RPMI7951 (cell line): ENCODE measurements at regions not wholly inside any gene's neighbourhood (a gene's known extent, or its start where the extent isn't known, plus 50 kb on each side); places are given as distances from the start of the nearest gene placed in this dataset.

Source experiments
- DNase-seq: peaks from one replicate; pipeline ENCODE4 v3.0.0-alpha.2; 2012; ENCODE audit warnings: low read depth

DNA sequence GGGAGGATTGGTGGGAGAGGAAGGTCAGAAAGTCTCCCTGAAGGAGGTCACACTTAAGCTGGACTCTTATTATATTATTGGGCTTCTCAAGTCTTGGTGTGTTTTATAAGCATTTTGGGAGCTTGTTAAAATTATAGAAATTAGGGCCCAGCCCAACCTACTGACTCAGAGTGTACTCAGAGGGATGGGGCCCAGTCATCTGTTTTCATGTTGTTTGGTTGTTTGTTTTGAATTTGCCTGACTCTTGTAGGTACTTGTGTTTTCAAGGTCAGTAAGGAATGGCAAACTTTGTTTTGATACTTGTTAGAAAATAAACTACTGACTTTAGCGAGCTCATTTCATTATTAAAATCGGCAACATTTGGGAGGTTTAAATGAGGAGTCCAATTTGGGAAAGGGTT, 152.0 kb downstream of the INSIG2 start:
- DNase-seq, result no peak

DNA sequence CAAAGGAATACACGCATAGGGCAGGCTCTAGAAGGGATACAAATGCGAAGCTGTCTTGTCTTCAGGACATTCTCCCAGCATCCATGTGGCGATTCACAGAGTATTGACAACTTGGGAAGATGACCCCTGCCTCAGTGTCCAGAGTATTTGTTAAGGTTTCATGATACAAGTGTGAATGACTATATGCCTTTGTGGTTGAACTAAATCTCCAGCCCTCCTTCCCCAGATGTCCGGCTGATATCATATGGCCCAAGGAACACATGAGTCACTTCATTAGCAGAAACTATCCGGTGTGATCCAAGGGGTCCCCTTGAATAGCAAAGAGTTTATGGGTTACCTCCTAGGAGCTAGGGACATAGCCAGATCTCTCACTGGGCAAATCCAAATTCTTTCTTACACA, 151.0 kb downstream of the INSIG2 start:
- DNase-seq, result peak; percentile 34

DNA sequence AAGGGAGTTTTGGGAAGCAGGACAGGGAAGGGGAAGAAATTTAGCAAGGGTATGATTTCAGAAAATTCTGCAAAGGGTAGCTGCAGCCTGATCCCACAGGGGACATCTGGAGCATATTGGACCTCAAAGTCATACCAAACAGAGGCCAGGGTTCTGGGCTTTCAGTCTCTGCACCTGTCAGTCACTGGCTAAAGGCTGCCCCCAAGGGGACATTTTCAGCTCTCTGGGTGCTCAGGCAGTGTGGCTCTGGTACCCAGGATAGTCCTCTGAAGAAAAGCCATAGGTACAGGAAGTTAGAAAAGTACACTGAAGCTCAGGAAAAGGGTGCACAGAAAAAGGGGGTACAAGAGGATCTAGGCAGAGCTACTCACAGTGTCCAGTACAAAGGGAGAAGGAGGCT, 149.2 kb downstream of the INSIG2 start:
- DNase-seq, result no peak

DNA sequence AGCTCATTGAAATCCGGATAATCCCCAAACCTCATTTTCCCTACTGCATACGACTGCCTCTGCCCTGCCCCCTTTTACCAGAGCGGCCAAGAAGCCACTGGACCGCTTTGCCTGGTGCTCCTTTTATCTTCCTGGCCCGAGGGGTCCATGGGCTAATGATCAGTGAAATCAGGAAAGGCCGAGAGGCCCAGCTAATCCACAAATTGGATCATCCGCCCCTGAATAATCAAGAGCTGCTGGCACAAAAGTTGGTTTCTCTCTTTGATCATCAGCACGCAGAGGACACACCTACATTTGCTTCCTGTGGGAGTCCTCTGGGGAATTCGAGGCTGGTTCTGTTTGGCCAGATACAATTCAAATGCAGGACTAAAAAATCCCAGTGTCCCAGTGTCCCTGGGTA, 144.5 kb downstream of the INSIG2 start:
- DNase-seq, result no peak

DNA sequence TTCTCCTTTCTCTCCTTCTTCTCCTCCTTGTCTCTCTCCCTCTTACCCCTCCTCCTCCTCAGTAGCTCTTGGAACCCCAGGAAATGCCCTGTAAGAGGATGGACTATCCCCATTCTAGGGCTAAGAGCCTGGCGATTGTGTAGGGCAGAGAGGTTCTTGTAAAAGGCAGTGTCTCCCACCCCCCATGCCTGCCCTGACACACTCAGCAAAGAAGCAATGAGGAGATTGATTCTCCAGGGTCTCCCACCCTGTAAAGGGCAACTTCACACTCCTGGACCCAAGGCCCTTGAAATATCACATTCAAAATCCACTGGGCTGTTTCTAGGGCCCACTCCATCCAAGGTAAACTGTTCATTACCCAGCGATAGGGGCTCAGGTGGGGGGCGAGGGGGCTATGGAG, 144.1 kb downstream of the INSIG2 start:
- DNase-seq, result no peak

DNA sequence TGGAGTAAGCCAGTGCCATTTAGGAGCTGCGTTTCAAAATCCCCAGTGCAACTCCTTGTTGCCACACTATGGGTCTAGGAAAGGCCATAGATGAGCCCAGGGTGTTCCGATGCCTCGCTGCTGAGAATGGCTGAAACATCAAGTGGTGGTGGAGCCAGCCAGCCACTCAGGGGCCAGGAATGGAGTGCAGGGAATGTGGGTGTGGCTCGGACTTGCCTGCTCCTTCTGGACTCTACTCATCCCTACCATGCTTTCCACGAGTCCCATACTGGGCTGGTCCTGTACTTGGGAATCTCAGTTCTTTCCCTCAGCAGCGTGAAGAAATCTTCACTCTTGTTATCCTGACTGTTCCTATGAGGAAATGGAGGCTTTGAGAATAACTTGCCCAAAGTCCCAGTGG, 143.5 kb downstream of the INSIG2 start:
- DNase-seq, result no peak

DNA sequence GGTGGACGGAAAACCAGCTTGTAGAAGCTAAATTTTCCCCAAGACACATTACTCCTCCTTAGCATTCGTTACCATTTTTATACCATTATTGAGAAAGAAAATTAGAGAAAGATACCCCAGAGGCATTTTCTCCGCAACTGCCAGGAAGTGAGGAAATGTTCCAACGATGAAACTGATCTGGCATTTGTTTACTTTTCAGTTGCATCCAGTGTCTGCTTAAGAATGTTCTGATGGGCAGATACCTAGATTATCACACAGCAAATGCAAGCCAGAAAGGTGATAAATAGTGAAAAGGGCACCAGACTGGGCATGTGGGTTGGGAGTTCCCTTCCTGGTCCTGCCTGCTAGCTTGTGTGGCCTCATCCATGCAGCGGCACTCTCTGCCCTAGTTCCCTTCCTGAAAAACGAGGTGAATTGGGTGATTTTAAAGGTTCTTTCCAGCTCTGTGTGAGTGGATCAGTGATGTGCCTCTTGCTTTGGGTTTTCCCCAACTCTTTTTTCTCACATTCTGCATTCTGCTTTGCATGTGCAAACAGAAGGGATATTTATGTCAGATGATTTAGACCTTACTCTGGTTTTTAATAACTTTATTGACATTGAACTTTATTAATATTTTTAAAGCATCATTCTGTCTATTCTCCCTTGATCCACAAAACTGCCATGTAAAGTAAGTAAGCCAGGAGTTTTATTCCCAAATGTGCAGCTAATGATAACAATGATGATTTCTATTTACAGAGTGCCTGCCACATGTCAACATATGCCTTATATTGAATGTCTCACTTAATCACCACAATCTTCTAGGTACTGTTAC, 139.6 kb downstream of the INSIG2 start:
- DNase-seq, result peak; percentile 23

DNA sequence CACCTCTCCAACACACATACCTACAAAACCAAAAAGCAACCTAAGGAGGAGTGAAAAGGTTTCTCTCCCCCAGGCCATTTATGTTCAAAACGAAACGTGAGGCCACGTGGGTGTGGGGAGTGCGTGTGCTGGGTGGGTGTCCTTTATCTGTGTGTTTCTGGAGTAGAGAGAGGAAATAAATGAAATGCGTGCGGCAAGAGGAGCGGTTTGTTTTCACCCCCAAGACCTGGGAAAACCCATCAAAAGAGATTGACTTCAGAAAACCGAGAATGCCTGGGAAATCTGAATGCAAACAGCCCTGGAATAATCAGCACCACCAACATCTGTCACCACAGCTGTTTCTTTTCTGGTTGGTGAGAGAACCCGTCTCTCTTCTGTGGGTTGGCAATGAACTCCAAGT, 137.4 kb downstream of the INSIG2 start:
- no peak for DNase-seq

DNA sequence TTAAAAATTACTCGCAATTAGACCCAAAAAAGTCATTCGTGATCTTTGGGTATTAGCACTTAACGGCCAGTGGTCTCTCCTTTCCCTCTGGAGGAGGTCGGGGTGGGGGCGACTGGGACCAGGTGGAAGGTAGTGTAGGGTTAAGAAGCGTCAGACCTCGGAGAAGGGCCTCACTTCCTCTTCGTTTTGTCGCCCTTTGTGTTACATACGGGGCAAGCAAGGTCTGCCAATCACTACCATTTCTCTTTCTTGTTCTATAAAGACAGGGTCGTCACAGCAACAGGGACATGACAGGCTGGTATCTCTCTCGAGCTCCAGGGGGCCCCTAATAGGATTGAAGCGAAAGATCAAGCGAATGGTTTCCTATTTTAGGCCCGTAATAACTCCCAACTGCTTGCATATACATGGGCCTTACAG, 136.6 kb downstream of the INSIG2 start:
- no peak for DNase-seq

DNA sequence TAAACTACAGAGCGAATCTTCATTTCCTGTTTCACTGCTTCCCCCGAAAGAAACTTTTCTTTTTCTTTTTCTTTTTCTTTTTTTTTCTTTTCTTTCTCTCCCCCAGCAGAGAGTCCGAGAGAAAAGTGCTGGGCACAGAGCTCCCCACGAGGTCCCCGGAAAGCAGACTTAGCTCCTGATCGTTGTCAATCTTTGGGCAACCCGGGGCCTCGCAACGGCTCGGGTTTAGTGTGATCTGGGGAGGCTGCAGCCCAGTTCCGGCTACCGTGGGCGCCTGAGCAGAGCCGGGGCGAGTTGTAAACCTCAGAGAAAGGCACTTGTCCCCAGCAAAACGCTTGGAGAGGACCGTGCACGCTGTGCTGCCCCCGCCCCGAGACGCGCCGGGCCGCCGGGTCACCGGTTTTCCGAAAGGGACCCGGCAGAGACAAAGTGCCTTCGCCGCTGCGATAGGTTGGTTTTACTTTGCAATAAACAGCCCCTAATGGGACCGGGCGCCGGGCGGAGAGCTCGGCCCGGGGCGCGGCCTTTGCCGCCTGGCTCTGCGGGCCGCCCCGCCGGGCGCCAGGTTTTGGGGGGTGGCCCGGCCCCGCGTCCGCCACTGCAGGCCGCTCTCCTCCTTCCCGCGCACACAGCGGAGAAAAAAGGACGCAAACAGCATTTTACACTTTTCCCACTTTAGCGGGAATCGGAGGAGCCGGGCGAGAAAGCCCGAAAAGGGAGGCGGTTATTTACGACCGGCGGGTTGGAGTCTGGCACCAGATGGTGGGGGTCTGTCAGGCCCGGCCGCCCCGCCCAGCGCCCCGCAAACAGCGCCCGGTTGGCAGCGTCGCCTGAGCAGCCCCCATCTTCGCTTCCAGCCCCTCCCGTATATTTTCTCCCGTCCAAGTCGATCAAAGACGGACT, 136.0 kb downstream of the INSIG2 start:
- peak; percentile 20 for DNase-seq

DNA sequence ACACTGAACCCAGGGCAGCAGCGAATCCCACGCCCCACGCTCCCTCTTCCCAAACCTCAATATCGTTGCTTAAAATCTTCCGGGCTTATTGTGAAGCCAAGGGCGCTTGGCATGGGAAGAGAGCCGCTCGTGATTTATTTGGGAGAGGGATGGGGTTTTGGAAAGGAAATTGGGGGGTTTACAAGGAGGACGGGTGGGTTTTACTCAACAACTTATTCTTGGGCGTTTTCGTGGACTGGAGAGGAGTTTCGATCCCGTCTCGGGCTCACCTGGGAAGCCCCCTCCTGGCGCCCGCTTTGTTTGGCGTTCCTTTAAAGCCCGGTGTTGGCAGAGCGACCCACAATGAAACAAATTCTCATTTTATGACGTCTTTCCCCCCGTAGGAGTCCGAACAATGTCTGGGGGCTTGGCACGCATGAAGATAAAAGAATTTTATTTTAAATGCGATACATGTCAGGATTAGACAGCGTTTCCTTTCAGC, 135.3 kb downstream of the INSIG2 start:
- DNase-seq, result no peak

DNA sequence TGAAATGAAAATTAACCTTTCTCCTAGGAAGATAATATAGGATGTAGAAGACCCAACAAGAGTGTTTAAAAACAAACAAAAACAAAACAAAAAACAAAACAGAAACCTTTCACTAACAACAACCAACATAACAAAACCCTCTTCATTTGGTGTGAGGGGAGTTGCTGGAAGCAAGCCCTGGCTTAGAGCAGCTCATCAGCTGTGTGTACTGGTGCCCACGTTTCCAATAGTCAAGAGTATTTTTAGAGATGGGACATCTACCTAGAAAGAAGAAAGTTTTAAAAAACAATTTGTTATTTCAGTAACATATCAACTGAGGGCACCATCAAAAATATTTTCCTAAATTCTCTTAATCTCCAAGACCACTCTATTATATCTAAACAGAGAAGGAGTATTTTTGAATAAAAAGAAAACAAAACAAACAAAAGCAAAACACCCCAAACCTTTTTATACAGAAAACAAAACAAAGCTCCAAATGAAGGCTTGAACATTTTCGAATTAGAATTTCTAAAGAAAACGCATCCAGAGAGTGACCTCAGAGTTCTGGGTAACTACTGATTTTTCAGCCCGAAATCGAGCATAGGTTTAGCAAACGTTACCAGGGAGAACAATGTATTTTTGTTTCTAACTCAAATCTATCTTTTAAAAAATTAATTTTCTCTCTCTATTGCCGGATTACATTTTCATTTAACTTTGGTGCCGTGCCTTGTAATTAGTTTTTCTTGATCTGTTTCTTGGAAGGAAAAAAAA, 134.6 kb downstream of the INSIG2 start:
- DNase-seq, result no peak

DNA sequence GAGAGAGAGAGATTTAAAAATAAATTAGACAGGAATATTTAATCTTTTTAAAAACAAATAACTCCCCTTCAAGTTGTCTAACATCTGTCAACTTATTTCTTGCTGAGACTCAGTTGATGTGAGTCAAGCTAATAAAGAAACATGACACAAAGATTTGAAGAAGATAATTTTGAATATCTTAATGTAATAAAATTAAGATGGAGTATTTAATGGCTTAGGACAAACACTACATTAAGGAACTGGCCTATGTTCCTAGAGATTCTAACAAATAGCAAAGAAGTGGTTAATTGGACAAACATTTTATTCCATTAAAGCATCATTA, 134.0 kb downstream of the INSIG2 start:
- no peak for DNase-seq

DNA sequence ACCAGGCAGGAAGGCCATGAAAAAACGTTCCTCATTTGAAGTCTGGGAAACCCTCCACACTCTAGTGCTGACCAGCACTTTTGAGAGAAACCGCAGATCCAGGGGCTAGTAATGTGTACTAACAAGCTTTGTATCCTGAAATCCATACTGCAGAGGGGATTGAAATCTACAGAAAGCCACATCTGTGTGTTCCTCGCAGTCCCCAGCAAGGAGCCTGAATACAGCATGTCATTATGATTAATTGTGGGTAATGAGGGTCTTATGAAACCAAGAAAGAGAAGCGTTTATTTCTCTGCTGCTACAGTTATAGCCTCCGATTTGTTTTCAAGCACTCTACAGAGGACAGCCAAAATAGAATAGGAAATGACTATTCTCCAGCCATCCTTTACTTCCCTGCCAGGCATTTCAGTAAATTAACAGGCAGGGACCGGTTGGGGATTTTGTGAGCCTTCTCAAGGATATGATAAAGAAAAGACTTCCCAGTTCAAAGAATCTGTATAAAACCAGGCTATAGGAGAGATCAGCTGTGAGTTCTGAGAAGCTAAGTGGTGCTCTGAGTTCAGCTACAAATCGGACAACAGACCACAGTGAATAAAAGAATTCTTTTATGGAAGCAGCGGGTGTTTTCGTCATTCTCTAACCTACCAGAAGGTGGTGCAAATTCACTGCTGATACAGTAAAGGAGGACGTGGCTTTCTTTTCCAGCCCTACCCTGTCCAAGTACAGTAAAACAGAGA, 133.4 kb downstream of the INSIG2 start:
- DNase-seq, result peak; percentile 64

DNA sequence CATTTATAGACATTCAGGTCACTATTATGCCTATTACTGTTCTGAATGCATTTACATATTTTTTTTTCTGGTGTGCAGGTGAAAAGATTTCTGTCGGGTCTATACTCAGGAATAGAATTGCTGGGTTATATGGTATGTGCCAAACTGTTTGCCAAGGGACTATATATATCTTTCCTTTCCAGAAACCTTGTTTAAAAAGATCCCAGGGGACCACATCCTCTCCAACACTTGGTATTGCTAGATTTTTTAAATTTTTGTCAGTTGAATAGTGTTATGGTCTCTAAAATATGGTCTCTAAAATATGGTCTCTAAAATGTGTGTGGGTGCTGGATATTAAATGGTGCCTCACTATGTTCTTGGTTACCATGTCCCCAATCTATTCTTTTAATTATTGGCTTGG, 131.3 kb downstream of the INSIG2 start:
- no peak for DNase-seq

DNA sequence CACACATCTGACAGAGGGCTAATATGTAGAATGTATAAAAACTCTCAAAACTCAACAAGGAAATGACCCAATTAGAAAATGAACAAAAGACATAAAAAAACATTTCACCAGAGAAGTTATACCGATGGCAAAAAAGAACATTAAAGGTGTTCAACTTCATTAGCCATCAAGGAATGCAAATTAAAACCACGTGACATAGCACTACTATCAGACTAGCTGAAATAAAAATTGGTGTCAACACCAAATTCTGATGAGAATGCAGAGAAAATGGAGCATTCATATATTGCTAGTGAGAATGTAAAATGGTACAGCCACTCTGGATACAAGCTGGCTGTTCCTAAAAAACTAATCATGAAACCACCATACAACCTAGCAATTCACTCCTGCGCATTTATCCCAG, 128.0 kb downstream of the INSIG2 start:
- no peak for DNase-seq

DNA sequence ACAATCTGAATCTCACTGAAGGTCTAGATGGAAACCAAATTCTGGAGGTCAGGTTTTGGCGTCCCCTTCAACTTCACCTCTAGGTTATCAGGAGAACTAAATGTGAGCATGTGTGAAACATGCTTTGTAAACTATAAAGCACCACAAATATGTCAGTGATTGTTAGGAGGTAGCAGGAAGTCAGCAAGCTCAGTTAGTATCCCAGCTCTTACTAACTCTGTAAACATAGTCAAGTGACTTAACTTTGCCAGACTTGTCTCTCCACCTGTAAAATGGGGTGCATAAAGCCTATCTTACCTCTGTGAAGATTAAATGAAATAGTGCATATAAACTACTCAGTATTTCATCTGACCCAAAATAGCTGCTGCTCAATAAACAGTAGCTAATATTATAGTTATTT, 121.5 kb downstream of the INSIG2 start:
- DNase-seq, result no peak

DNA sequence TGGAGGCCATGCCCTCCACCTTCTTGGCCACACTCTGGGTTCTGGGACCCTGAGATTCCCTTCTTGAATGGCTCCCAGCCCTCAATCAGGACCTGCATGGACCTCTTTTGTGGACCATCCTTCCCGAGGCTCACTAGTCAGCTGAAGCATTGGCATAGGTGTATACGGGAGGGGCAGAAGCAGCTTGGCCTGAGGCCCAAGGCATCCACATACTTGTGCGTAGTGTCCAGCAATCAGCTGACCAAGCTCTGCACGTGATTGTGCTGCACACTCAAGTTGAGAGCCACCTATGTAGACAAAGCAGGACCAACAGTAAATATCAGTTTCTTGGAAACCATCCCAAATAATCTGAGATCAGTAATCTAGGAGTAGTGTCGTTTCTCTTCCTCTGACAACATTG, 119.6 kb downstream of the INSIG2 start:
- no peak for DNase-seq

DNA sequence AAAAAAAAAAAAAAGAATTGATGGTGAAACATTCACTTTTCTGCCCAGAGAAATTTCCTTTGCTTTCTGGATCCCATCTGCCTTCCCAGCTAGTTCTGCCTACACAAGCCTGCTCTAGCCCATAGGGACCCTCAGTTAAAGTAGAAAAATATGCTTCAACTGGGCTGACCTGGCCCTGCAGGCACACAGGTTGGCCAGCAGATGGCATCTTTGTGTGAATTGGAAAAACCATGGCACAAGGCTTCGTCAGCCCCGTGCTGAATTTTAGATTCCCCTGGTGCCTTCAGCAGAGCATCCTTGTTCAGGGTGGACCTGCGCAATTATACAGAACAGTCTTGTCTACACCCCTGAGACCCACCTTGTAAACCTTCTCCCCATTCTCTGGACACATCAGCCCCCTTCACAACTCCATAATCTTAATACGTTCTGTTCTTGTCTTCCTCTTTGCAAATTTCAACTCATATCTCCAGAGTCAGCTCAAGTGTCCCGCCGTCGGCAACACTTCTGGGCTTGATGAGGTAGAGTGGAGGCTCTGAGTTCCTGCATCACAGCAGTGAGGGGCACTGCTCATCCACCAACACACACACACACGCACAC, 114.5 kb downstream of the INSIG2 start:
- peak; percentile 39 for DNase-seq

DNA sequence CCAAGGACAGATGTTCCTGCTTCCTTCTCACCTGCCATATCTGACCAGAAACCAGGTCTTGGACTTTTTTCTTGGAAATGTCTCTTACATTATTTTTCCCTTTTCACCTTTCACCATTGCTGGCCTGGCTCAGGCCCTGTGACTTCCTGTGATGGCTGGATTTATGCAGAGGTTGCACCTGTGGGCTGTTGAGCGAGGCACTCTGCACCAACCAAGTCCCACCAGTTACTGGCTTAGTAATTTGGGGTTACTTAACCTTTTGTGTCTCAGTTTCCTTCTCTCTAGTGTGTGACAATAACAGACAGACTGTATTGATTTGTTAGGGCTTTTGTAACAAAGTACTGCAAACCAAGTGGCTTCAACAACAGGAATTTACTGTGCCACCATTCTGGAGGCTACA, 110.0 kb downstream of the INSIG2 start:
- DNase-seq, result no peak

DNA sequence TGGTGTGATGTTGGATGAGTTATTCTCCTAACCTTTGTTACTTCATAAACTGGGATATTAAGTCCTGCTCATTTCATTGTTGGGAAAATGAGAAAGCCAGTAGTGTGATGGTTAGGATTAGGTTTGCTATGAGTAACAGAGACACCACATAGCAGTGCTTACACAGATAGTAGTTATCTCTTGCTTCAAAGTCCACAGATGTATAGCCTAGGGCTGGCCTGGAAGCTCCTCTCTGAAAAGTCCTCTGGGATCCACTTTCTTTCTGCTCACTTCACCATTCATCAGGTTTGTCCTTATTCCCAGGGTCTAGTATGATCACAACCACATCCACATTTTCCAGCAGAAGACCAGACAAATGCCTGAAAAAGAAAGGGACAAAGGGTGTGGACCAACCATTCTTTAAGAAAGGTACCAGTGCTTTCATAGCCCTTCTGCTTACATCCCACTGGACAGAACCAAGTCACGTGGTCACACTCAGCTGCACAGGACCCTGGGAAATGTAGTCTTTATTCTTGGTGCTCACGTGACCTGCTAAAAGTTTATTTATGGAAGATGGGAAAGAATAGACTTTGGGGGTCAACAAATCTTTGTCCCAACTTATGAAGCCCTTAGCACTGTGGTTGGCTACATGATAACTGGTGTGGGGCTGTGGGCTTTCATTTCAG, 108.9 kb downstream of the INSIG2 start:
- peak; percentile 25 for DNase-seq
